Smooth muscle cell (in vitro differentiated cells): ENCODE measurements at regions not wholly inside any gene's neighbourhood (a gene's known extent, or its start where the extent isn't known, plus 50 kb on each side); places are given as distances from the start of the nearest gene placed in this dataset.

Source experiments
- DNase-seq: peaks from one replicate; lab custom pipeline; 2025; ENCODE audit not compliant: unreplicated experiment; lab: John Stamatoyannopoulos, UW
- H2AFZ ChIP-seq: fragments of 200-600 bp; sonication (generic); 2 replicates; pipeline ENCODE4 v1.6.0; 2016; ENCODE audit warnings: antibody characterized with exemption, low read depth, mild to moderate bottlenecking
- H3F3A ChIP-seq: fragments of 200-600 bp; sonication (generic); 2 replicates; pipeline ENCODE4 v1.6.0; 2017; ENCODE audit warnings: antibody characterized with exemption, low read depth
- H3K27ac ChIP-seq: fragments of 200-600 bp; sonication (generic); 2 replicates; pipeline ENCODE4 v1.5.1; 2016; ENCODE audit warnings: low read depth, mild to moderate bottlenecking
- H3K27me3 ChIP-seq: fragments of 200-600 bp; sonication (generic); 2 replicates; pipeline ENCODE4 v1.6.1; 2016; ENCODE audit warnings: low read depth, mild to moderate bottlenecking
- H3K36me3 ChIP-seq: fragments of 200-600 bp; sonication (generic); 2 replicates; pipeline ENCODE4 v1.5.1; 2016; ENCODE audit warnings: low read depth
- H3K4me1 ChIP-seq: fragments of 200-600 bp; sonication (generic); 2 replicates; pipeline ENCODE4 v1.5.1; 2016; ENCODE audit warnings: low read depth
- H3K4me2 ChIP-seq: fragments of 200-600 bp; sonication (generic); 2 replicates; pipeline ENCODE4 v1.6.0; 2016; ENCODE audit warnings: mild to moderate bottlenecking
- H3K4me3 ChIP-seq: fragments of 200-600 bp; sonication (generic); 2 replicates; pipeline ENCODE4 v1.5.1; 2016; ENCODE audit warnings: mild to moderate bottlenecking
- H3K79me2 ChIP-seq: fragments of 200-600 bp; sonication (generic); 2 replicates; pipeline ENCODE4 v1.6.0; 2016; ENCODE audit warnings: low read depth, mild to moderate bottlenecking
- H3K9ac ChIP-seq: fragments of 200-600 bp; sonication (generic); 2 replicates; pipeline ENCODE4 v1.6.0; 2016; ENCODE audit warnings: low read depth
- H3K9me3 ChIP-seq: fragments of 200-600 bp; sonication (generic); replicated peaks from 2 replicates; pipeline ENCODE4 v1.5.1; 2016; ENCODE audit warnings: low read depth
- H4K20me1 ChIP-seq: fragments of 200-600 bp; sonication (generic); 2 replicates; pipeline ENCODE4 v1.6.0; 2016; ENCODE audit warnings: low read depth
- WGBS: methylation state at CpG from one replicate; pipeline ENCODE4 v1.1.7; 2016; ENCODE audit warnings: low lambda C conversion rate; 5-methylcytosine and 5-hydroxymethylcytosine counted together
- TF ChIP-seq, protein P1 (sequence below): fragments of 200-600 bp; sonication (generic); IDR thresholded peaks from 2 replicates; pipeline ENCODE4 v1.5.1; 2017; ENCODE audit warnings: borderline replicate concordance, mild to moderate bottlenecking, antibody characterized with exemption; ENCODE audit not compliant: insufficient read depth, poor library complexity, severe bottlenecking

GRCh38 chr15:77781151-77781945 lies 148.6 kb upstream of the LINGO1 start:
- H3K4me2 ChIP-seq = no peak overlapping the region
- H2AFZ ChIP-seq = no peak overlapping the region
- H3K27me3 ChIP-seq = no peaks in the 10 kb centered on the region
- no peaks in the 10 kb centered on the region for H3K9me3 ChIP-seq
- H3F3A ChIP-seq = no peaks in the 10 kb centered on the region
- WGBS = 88% methylated on average over 16 of the region's 16 CpGs
- no peak overlapping the region for H3K9ac ChIP-seq
- no peak overlapping the region for H3K4me3 ChIP-seq
- H3K36me3 ChIP-seq = no peaks in the 10 kb centered on the region
- no peaks in the 10 kb centered on the region for H3K4me1 ChIP-seq
- H3K79me2 ChIP-seq = no peaks in the 10 kb centered on the region
- H4K20me1 ChIP-seq = no peaks in the 10 kb centered on the region
- TF ChIP-seq, protein P1, sequence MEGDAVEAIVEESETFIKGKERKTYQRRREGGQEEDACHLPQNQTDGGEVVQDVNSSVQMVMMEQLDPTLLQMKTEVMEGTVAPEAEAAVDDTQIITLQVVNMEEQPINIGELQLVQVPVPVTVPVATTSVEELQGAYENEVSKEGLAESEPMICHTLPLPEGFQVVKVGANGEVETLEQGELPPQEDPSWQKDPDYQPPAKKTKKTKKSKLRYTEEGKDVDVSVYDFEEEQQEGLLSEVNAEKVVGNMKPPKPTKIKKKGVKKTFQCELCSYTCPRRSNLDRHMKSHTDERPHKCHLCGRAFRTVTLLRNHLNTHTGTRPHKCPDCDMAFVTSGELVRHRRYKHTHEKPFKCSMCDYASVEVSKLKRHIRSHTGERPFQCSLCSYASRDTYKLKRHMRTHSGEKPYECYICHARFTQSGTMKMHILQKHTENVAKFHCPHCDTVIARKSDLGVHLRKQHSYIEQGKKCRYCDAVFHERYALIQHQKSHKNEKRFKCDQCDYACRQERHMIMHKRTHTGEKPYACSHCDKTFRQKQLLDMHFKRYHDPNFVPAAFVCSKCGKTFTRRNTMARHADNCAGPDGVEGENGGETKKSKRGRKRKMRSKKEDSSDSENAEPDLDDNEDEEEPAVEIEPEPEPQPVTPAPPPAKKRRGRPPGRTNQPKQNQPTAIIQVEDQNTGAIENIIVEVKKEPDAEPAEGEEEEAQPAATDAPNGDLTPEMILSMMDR = no peak
- no peak for DNase-seq
- H3K27ac ChIP-seq = no peak overlapping the region

DNA sequence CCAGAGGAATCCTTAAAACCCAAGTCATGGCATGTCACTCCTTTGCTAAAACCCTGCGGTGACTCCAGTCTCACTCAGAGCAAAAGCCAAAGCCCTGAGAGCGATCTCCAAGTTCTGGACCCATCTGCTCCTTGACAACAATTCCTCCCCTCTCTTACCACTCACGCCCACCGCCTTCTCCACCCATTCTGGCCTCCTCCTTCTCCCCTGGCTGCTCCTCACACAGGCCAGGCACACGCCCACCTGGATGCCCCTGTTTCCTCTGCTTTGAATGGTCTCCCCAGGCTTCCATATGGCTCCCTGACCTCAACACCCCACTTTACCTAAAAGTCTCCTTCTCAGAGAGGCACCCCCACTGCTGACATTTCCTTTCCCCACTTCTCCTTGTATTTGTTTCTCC lies 146.1 kb upstream of the LINGO1 start:
- no peak overlapping the region for H3K4me3 ChIP-seq
- no peak overlapping the region for H3K27ac ChIP-seq
- H3F3A ChIP-seq = no peaks in the 10 kb centered on the region
- H3K9ac ChIP-seq = no peak overlapping the region
- H3K27me3 ChIP-seq = no peaks in the 10 kb centered on the region
- no peaks in the 10 kb centered on the region for H3K36me3 ChIP-seq
- DNase-seq = no peak
- H3K79me2 ChIP-seq = no peaks in the 10 kb centered on the region
- H3K9me3 ChIP-seq = no peaks in the 10 kb centered on the region
- H4K20me1 ChIP-seq = no peaks in the 10 kb centered on the region
- no peaks in the 10 kb centered on the region for H3K4me1 ChIP-seq
- H2AFZ ChIP-seq = no peak overlapping the region
- WGBS = 94% methylated on average over 5 of the region's 5 CpGs
- no peak overlapping the region for H3K4me2 ChIP-seq
- TF ChIP-seq, protein P1 = no peak

GRCh38 chr15:77775837-77776236 lies 143.1 kb upstream of the LINGO1 start:
- TF ChIP-seq, protein P1 = no peak
- Histone ChIP-seq H3K4me2 (no peak overlapping the region), H4K20me1 (no peaks in the 10 kb centered on the region), H3F3A (no peaks in the 10 kb centered on the region), H3K9ac (no peak overlapping the region), H3K79me2 (no peaks in the 10 kb centered on the region), H3K4me1 (no peaks in the 10 kb centered on the region), H2AFZ (no peak overlapping the region), H3K9me3 (no peaks in the 10 kb centered on the region), H3K27ac (no peak overlapping the region), H3K36me3 (no peaks in the 10 kb centered on the region), H3K4me3 (no peak overlapping the region), H3K27me3 (no peaks in the 10 kb centered on the region)
- no peak for DNase-seq
- WGBS = 76% methylated on average over 10 of the region's 10 CpGs

DNA sequence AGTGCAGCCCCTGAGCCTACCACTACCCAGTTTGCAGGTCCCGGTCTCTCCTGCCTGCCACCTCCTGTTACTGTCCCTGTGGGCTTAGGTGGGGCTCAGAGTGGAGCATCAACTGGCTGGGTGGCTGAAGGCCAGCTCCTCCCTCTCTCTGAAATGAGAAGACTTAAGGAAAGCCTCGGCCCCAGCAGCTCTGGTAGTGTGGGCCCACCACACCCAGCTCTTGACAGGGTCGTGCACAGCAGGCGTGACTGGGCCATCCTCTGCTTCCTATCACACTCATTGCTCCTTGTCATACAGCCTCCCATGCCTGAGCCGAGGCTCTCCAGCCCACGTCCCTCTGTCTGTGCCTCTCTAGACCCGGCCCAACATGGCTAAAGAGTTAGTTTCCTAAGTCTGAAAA lies 142.7 kb upstream of the LINGO1 start:
- Histone ChIP-seq H3K9ac (no peak overlapping the region), H3K79me2 (no peaks in the 10 kb centered on the region), H3K27me3 (no peaks in the 10 kb centered on the region), H3K36me3 (no peaks in the 10 kb centered on the region), H3K4me1 (no peaks in the 10 kb centered on the region), H2AFZ (no peak overlapping the region), H3K4me3 (no peak overlapping the region), H3F3A (no peaks in the 10 kb centered on the region), H3K9me3 (no peaks in the 10 kb centered on the region), H4K20me1 (no peaks in the 10 kb centered on the region), H3K4me2 (no peak overlapping the region), H3K27ac (no peak overlapping the region)
- TF ChIP-seq, protein P1 = no peak
- DNase-seq = no peak
- 81% methylated on average over 7 of the region's 7 CpGs for WGBS
